GM12878 (cell line): ENCODE measurements at regions not wholly inside any gene's neighbourhood (a gene's known extent, or its start where the extent isn't known, plus 50 kb on each side); places are given as distances from the start of the nearest gene placed in this dataset.

Experiments
- ATAC-seq: fragments of 200-7000 bp; cut with Tn5 transposase; 3 replicates; pipeline ENCODE4 v1.9.1; 2020; ENCODE audit warnings: mild to moderate bottlenecking, moderate library complexity
- BruUV-seq: library from RNA; stranded (reverse); fragments of 400-500 nt; replicated peaks from 2 replicates; lab custom pipeline; 2021; lab: Mats Ljungman, UMichigan
- CTCF ChIA-PET: fragments of 300-600 bp; sonication (Branson Sonifier 250); formaldehyde crosslinking; extraction: SDS; loops from one replicate; lab custom pipeline; 2021; ENCODE audit warnings: inconsistent platforms; lab: Yijun Ruan, JAX
- POLR2A ChIA-PET: fragments of 350-600 bp; formaldehyde crosslinking; extraction: SDS; loops from one replicate; lab custom pipeline; 2021; ENCODE audit warnings: inconsistent platforms; lab: Charles Lee
- RAD21 ChIA-PET: fragments of 300-600 bp; sonication (Branson Sonifier 250); formaldehyde crosslinking; loops from one replicate; lab custom pipeline; 2023; ENCODE audit warnings: antibody characterized with exemption; ENCODE audit not compliant: unreplicated experiment; lab: Charles Lee
- SMC1A ChIA-PET: fragments of 300-600 bp; sonication (Branson Sonifier 250); formaldehyde crosslinking; loops from one replicate; lab custom pipeline; 2023; ENCODE audit not compliant: unreplicated experiment, uncharacterized antibody; lab: Charles Lee
- DNase-seq: peaks from one replicate; pipeline ENCODE4 v3.0.0-alpha.2; 2011; ENCODE audit warnings: low read depth, low spot score
- FAIRE-seq: peaks from 3 replicates; lab custom pipeline; 2011; peaks lifted over from hg19 to GRCh38; lab: Jason Lieb, UNC
- H2AFZ ChIP-seq: 2 replicates; pipeline ENCODE4 v1.6.0; 2011; ENCODE audit warnings: low read depth, low read length, control low read depth; ENCODE audit not compliant: control insufficient read depth
- H3K27ac ChIP-seq: 2 replicates; pipeline ENCODE4 v1.5.1; 2011; ENCODE audit warnings: control low read depth; ENCODE audit not compliant: control insufficient read depth, insufficient read depth
- H3K27me3 ChIP-seq, 2 experiments: replicated peaks in 1 of 2; 2 replicates each; pipeline versions ENCODE4 v1.6.0 to v1.6.1; 2011; ENCODE audit warnings: low read length in 1 of 2; ENCODE audit not compliant: control insufficient read depth in 2 of 2, insufficient read depth in 2 of 2
- H3K36me3 ChIP-seq, 2 experiments: 2 replicates each; pipeline ENCODE4 v1.5.1; 2011; ENCODE audit warnings: low read length in 1 of 2; ENCODE audit not compliant: control insufficient read depth in 2 of 2, insufficient read depth in 2 of 2
- H3K4me1 ChIP-seq: 2 replicates; pipeline ENCODE4 v1.6.1; 2011; ENCODE audit warnings: mild to moderate bottlenecking, low read length, moderate library complexity, mixed read lengths; ENCODE audit not compliant: control insufficient read depth, insufficient read depth
- H3K4me2 ChIP-seq: 2 replicates; pipeline ENCODE4 v1.6.0; 2011; ENCODE audit warnings: control low read depth; ENCODE audit not compliant: control insufficient read depth, insufficient read depth
- H3K4me3 ChIP-seq: fragments of 200-600 bp; sonication (generic); 2 replicates; pipeline ENCODE4 v1.5.1; 2016
- H3K79me2 ChIP-seq: 2 replicates; pipeline ENCODE4 v1.6.0; 2011; ENCODE audit warnings: low read length; ENCODE audit not compliant: control insufficient read depth, insufficient read depth
- H3K9ac ChIP-seq: 2 replicates; pipeline ENCODE4 v1.8.0; 2011; ENCODE audit warnings: low read length, control low read depth, mixed read lengths; ENCODE audit not compliant: control insufficient read depth, insufficient read depth
- H3K9me3 ChIP-seq: replicated peaks from 3 replicates; pipeline ENCODE4 v1.5.1; 2011; ENCODE audit warnings: mild to moderate bottlenecking, low read length; ENCODE audit not compliant: control insufficient read depth, insufficient read depth
- H4K20me1 ChIP-seq: 2 replicates; pipeline ENCODE4 v1.6.0; 2011; ENCODE audit not compliant: control insufficient read depth, insufficient read depth
- CBFB ChIP-seq: IDR thresholded peaks from 2 replicates; pipeline ENCODE4 v1.6.1; 2016; ENCODE audit warnings: antibody characterized with exemption, low read depth
- CREM ChIP-seq: IDR thresholded peaks from 2 replicates; pipeline ENCODE4 v1.6.1; 2014; ENCODE audit warnings: antibody characterized with exemption, low read depth
- E2F8 ChIP-seq: fragments of 450-650 bp; IDR thresholded peaks from 2 replicates; pipeline ENCODE4 v1.6.1; 2018; ENCODE audit warnings: mild to moderate bottlenecking, low read depth, moderate library complexity; ENCODE audit not compliant: partially characterized antibody
- NBN ChIP-seq: fragments of 450-650 bp; IDR thresholded peaks from 2 replicates; pipeline ENCODE4 v1.6.1; 2016
- PRDM15 ChIP-seq: fragments of 450-650 bp; formaldehyde crosslinking; IDR thresholded peaks from 2 replicates; pipeline ENCODE4 v1.4.0; 2020; ENCODE audit warnings: mild to moderate bottlenecking, moderate library complexity
- WGBS: methylation state at CpG from one replicate; pipeline ENCODE4 v1.1.6; 2016; ENCODE audit warnings: low lambda C conversion rate; ENCODE audit not compliant: insufficient replicate concordance, insufficient coverage; ENCODE audit errors: missing lambda C conversion rate; 5-methylcytosine and 5-hydroxymethylcytosine counted together
- in situ Hi-C: fragments of 300-500 bp; cut with MboI; formaldehyde crosslinking; loops from 9 replicates; pipeline ENCODE4 v1.14.3; 2018; ENCODE audit warnings: mixed read lengths
- intact Hi-C: fragments of 100-400 bp; cut with micrococcal nuclease; formaldehyde crosslinking; loops from one replicate; pipeline ENCODE4 v1.14.2; 2022; ENCODE audit not compliant: unreplicated experiment

GRCh38 chr4:20623939-20624338, 76.3 kb upstream of the PACRGL start (continued):
- TF ChIP-seq PRDM15 (CRISPR knock-in tag), result no peak

GRCh38 chr4:20624793-20625374, 75.4 kb upstream of the PACRGL start:
- in situ Hi-C loops, result no loop called here
- no peak overlapping the region for H2AFZ ChIP-seq
- 29% methylated on average over 3 of the region's 3 CpGs for WGBS
- DNase-seq (no peak), ATAC-seq (no peak), FAIRE-seq (no peak)
- H3K4me3 ChIP-seq, result no peak overlapping the region
- no peaks in the 10 kb centered on the region for H4K20me1 ChIP-seq
- no peaks in the 10 kb centered on the region for H3K36me3 ChIP-seq
- CTCF ChIA-PET, result no interaction called here
- SMC1A ChIA-PET, result no interaction called here
- BruUV-seq, result no TSS peak
- no peaks in the 10 kb centered on the region for H3K27me3 ChIP-seq
- no peak overlapping the region for H3K4me2 ChIP-seq
- TF ChIP-seq CBFB (no peak), CREM (no peak), E2F8 (no peak), NBN (no peak)
- no peak overlapping the region for H3K27ac ChIP-seq
- RAD21 ChIA-PET, result no interaction called here
- H3K9ac ChIP-seq, result no peak overlapping the region
- H3K4me1 ChIP-seq, result no peaks in the 10 kb centered on the region
- intact Hi-C loops, result no loop called here
- H3K79me2 ChIP-seq, result no peaks in the 10 kb centered on the region
- H3K9me3 ChIP-seq, result no peaks in the 10 kb centered on the region
- POLR2A ChIA-PET, result no interaction called here
